ENCODE measurements at regions not wholly inside any gene's neighbourhood (a gene's known extent, or its start where the extent isn't known, plus 50 kb on each side); places are given as distances from the start of the nearest gene placed in this dataset.

GRCh38 chr13:88376760-88377388 is 705.7 kb downstream of the SLITRK5 start:
- no peak for TF ChIP-seq CTCF (IDR thresholded peaks at IDR 0.05; ENCODE audit: low read length, missing control alignments)
- DNase-seq (ENCODE audit: low read depth), result no peak

GRCh38 chr13:88377852-88378251 is 706.7 kb downstream of the SLITRK5 start:
- no peak for TF ChIP-seq CTCF (IDR thresholded peaks at IDR 0.05; ENCODE audit: low read length, missing control alignments)
- no peak overlapping the region for H3K4me3 ChIP-seq (replicated peaks; ENCODE audit: low read depth, low read length)
- DNase-seq (ENCODE audit: low read depth), result no peak

More at GRCh38 chr13:88376760-88377388, 705.7 kb downstream of the SLITRK5 start:
- H3K4me3 ChIP-seq (replicated peaks; ENCODE audit: low read depth, low read length), result no peak overlapping the region

GRCh38 chr13:88384542-88384941 is 713.4 kb downstream of the SLITRK5 start:
- no peak overlapping the region for H3K4me3 ChIP-seq (replicated peaks; ENCODE audit: low read depth, low read length)
- DNase-seq (ENCODE audit: low read depth), result no peak
- no peak for TF ChIP-seq CTCF (IDR thresholded peaks at IDR 0.05; ENCODE audit: low read length, missing control alignments)

- TF ChIP-seq CTCF (IDR thresholded peaks at IDR 0.05; ENCODE audit: low read length, missing control alignments), result no peak
- no peak for DNase-seq (ENCODE audit: low read depth)
- no peak overlapping the region for H3K4me3 ChIP-seq (replicated peaks; ENCODE audit: low read depth, low read length)
Observed at GRCh38 chr13:88395804-88396203, 724.6 kb downstream of the SLITRK5 start.

- no peak for TF ChIP-seq CTCF (IDR thresholded peaks at IDR 0.05; ENCODE audit: low read length, missing control alignments)
- H3K4me3 ChIP-seq (replicated peaks; ENCODE audit: low read depth, low read length), result no peak overlapping the region
- no peak for DNase-seq (ENCODE audit: low read depth)
Observed at GRCh38 chr13:88411696-88412095, 740.5 kb downstream of the SLITRK5 start.

GRCh38 chr13:88417801-88418200 is 746.6 kb downstream of the SLITRK5 start:
- TF ChIP-seq CTCF (IDR thresholded peaks at IDR 0.05; ENCODE audit: low read length, missing control alignments), result no peak
- no peak for DNase-seq (ENCODE audit: low read depth)
- no peak overlapping the region for H3K4me3 ChIP-seq (replicated peaks; ENCODE audit: low read depth, low read length)

- no peak for TF ChIP-seq CTCF (IDR thresholded peaks at IDR 0.05; ENCODE audit: low read length, missing control alignments)
- no peak for DNase-seq (ENCODE audit: low read depth)
- no peak overlapping the region for H3K4me3 ChIP-seq (replicated peaks; ENCODE audit: low read depth, low read length)
Observed at GRCh38 chr13:88424463-88424862, 753.3 kb downstream of the SLITRK5 start.
